ENCODE measurements at regions not wholly inside any gene's neighbourhood (a gene's known extent, or its start where the extent isn't known, plus 50 kb on each side); places are given as distances from the start of the nearest gene placed in this dataset.

DNA sequence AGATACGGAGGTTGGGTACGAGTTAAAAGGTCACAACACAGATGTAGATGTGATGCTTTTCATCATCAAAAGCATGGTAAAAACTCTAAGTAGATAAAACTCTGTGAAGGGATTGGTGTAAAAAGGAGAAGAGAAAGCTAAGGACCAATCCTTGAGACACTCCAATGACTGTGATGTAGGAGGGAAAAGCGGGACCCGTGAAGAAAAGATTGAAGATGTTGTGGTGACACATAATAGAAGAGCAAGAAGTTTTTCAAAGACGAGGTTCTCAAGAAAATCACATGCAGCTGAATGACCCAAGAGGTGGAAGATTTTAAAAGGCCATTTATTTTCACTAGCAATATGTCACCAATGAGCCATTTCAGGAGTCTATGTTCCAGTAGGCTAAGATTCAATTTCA, 179.5 kb downstream of the MRPL39 start:
- Histone ChIP-seq H3K27me3 (ENCODE audit: control insufficient read depth in 2 of 2, insufficient read depth in 2 of 2, low read length in 2 of 2) (no peaks in the 10 kb centered on the region), H3K36me3 (ENCODE audit: control insufficient read depth in 2 of 2, insufficient read depth in 2 of 2, low read length in 2 of 2) (no peaks in the 10 kb centered on the region), H3K27ac (ENCODE audit: low read depth in 2 of 2, low read length in 2 of 2) (no peak overlapping the region), H3K9me3 (ENCODE audit: control insufficient read depth in 2 of 2, low read length in 2 of 2) (no peaks in the 10 kb centered on the region), H3K9ac (ENCODE audit: low read depth in 1 of 2, low read length in 2 of 2) (no peak overlapping the region), H3K4me1 (ENCODE audit: control insufficient read depth in 2 of 2, insufficient read depth in 2 of 2, low read length in 2 of 2) (no peaks in the 10 kb centered on the region), H3K4me3 (ENCODE audit: low read length in 2 of 2) (no peak overlapping the region)

DNA sequence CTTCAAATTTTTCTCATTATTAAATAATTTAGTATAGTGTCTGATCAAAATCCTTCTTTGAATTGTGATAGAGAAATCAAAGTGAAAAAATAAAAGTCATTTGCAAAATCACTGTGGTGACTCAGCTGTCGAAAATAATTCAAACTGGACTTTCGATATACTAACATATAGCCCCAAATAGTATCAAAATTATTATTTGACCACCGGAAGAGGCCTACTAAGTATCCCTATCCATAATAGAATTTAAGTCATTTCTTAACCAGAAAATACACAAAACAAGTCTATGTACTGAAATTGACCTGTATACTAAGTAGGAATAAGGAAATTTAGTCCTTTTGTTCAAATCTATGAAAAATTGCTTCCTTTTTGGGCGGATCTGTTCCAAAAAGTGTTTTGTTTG, 180.7 kb downstream of the MRPL39 start:
- Histone ChIP-seq H3K27ac (ENCODE audit: low read depth in 2 of 2, low read length in 2 of 2) (no peak overlapping the region), H3K4me1 (ENCODE audit: control insufficient read depth in 2 of 2, insufficient read depth in 2 of 2, low read length in 2 of 2) (no peaks in the 10 kb centered on the region), H3K4me3 (ENCODE audit: low read length in 2 of 2) (no peak overlapping the region), H3K27me3 (ENCODE audit: control insufficient read depth in 2 of 2, insufficient read depth in 2 of 2, low read length in 2 of 2) (no peaks in the 10 kb centered on the region), H3K36me3 (ENCODE audit: control insufficient read depth in 2 of 2, insufficient read depth in 2 of 2, low read length in 2 of 2) (no peaks in the 10 kb centered on the region), H3K9ac (ENCODE audit: low read depth in 1 of 2, low read length in 2 of 2) (no peak overlapping the region), H3K9me3 (ENCODE audit: control insufficient read depth in 2 of 2, low read length in 2 of 2) (no peaks in the 10 kb centered on the region)

DNA sequence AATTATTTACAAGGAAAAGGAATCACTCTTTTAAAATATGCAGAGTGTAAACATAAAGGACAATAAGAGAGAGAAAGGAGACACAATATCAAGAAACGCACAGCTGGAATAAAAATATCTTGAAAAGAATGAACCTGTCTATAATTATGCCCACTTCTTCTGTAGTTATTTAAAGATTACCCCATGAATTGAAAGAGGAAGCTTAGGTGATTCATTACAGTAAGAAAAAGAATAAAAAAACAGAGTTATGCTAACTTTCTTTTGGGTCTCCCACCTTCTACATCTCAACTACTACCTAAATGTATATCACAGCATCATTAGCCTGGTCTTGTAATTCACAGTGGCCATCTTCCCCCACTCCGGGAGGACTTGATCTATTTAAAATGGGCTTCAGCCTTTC, 182.1 kb downstream of the MRPL39 start:
- Histone ChIP-seq H3K36me3 (ENCODE audit: control insufficient read depth in 2 of 2, insufficient read depth in 2 of 2, low read length in 2 of 2) (no peaks in the 10 kb centered on the region), H3K4me3 (ENCODE audit: low read length in 2 of 2) (no peak overlapping the region), H3K9ac (ENCODE audit: low read depth in 1 of 2, low read length in 2 of 2) (no peak overlapping the region), H3K27ac (ENCODE audit: low read depth in 2 of 2, low read length in 2 of 2) (no peak overlapping the region), H3K4me1 (ENCODE audit: control insufficient read depth in 2 of 2, insufficient read depth in 2 of 2, low read length in 2 of 2) (no peaks in the 10 kb centered on the region), H3K27me3 (ENCODE audit: control insufficient read depth in 2 of 2, insufficient read depth in 2 of 2, low read length in 2 of 2) (no peaks in the 10 kb centered on the region), H3K9me3 (ENCODE audit: control insufficient read depth in 2 of 2, low read length in 2 of 2) (no peaks in the 10 kb centered on the region)

DNA sequence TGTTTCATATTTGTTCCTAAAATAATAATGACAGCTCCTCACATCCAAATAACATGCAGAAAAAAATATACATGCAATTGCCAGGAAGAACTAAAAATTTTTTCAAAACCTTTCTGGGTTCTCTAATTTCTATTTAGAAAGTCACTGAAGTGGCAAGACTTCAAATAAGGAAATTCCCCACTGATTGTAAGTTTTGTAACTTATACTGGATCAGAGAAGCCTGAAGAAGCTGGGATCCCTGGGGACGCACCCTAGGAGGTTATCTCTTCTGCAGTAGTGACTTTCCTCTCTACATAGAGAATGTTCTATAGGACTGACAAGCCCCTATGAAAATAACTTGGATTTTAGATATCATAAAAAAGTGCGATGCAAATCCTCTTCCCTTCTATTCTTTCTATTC, 182.6 kb downstream of the MRPL39 start:
- H3K9ac ChIP-seq (ENCODE audit: low read depth in 1 of 2, low read length in 2 of 2), result no peak overlapping the region
- no peak overlapping the region for H3K27ac ChIP-seq (ENCODE audit: low read depth in 2 of 2, low read length in 2 of 2)
- no peaks in the 10 kb centered on the region for H3K9me3 ChIP-seq (ENCODE audit: control insufficient read depth in 2 of 2, low read length in 2 of 2)
- no peaks in the 10 kb centered on the region for H3K27me3 ChIP-seq (ENCODE audit: control insufficient read depth in 2 of 2, insufficient read depth in 2 of 2, low read length in 2 of 2)
- H3K4me3 ChIP-seq (ENCODE audit: low read length in 2 of 2), result no peak overlapping the region
- H3K4me1 ChIP-seq (ENCODE audit: control insufficient read depth in 2 of 2, insufficient read depth in 2 of 2, low read length in 2 of 2), result no peaks in the 10 kb centered on the region
- H3K36me3 ChIP-seq (ENCODE audit: control insufficient read depth in 2 of 2, insufficient read depth in 2 of 2, low read length in 2 of 2), result no peaks in the 10 kb centered on the region

DNA sequence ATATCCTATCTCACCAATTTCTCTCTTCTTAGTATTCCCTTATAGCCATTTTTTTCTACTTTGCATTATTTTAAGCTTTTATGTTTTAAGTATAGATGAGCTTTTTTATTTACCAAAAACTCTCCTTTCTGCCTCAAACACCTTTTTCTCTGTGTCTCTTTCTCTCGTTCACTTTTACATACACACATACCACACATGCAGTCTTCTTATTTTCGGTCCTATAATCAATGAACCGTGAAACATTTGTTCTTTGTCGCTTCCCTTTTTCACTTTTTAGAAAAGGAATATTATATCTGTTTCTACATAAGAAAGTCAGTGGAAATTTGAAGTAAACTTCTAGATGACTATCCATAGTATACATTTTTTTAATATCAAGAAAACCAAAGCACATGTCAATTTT, 183.2 kb downstream of the MRPL39 start:
- Histone ChIP-seq H3K9ac (ENCODE audit: low read depth in 1 of 2, low read length in 2 of 2) (no peak overlapping the region), H3K36me3 (ENCODE audit: control insufficient read depth in 2 of 2, insufficient read depth in 2 of 2, low read length in 2 of 2) (no peaks in the 10 kb centered on the region), H3K4me3 (ENCODE audit: low read length in 2 of 2) (no peak overlapping the region), H3K27ac (ENCODE audit: low read depth in 2 of 2, low read length in 2 of 2) (no peak overlapping the region), H3K27me3 (ENCODE audit: control insufficient read depth in 2 of 2, insufficient read depth in 2 of 2, low read length in 2 of 2) (no peaks in the 10 kb centered on the region), H3K9me3 (ENCODE audit: control insufficient read depth in 2 of 2, low read length in 2 of 2) (no peaks in the 10 kb centered on the region), H3K4me1 (ENCODE audit: control insufficient read depth in 2 of 2, insufficient read depth in 2 of 2, low read length in 2 of 2) (no peaks in the 10 kb centered on the region)

DNA sequence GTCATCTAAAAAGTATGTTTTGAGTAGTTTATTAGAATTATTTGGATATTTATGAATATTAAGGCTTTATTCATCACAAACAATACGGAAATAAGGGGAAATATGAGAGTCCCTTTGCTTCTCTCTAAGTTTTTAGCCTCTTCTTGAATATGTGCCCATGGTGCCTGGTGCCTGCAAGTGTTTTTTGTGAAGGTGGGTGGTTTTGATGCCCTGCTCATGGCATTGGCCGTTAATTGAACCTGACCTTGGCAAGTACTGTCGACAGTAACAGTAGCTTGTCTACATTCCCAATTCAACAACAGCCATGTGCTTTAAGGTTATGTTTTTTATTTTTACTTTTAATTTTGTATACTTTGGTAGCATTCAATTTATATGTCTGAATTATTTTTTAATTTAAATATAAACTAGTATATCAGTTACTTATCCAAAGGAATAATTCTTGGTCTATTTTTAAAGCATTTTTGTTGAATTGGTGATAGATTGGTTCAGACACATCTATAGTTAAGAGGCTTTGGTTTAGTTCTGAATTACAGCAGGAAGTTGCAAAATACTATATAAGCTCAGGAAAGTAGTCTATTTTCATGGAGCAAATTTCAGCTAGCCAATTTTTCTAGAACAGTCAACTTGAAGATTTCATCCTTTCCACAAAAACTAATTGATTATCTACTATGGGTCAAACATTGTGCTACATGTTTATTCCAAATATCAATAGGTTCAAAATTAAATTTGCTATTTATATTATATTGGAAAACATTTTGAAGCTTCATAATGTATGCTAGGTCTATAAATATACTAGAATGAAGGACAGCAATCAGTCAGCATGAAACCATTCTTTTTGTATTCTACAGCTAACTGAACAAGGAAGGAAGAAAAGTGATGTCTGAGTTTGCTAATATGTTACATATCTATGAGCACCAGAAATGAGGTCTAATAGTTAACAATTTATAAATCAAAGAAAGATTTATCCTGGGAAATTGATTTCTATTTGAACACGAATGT, 184.4 kb downstream of the MRPL39 start:
- no peaks in the 10 kb centered on the region for H3K27me3 ChIP-seq (ENCODE audit: control insufficient read depth in 2 of 2, insufficient read depth in 2 of 2, low read length in 2 of 2)
- no peak overlapping the region for H3K4me3 ChIP-seq (ENCODE audit: low read length in 2 of 2)
- H3K36me3 ChIP-seq (ENCODE audit: control insufficient read depth in 2 of 2, insufficient read depth in 2 of 2, low read length in 2 of 2), result no peaks in the 10 kb centered on the region
- H3K9me3 ChIP-seq (ENCODE audit: control insufficient read depth in 2 of 2, low read length in 2 of 2), result no peaks in the 10 kb centered on the region
- no peak overlapping the region for H3K27ac ChIP-seq (ENCODE audit: low read depth in 2 of 2, low read length in 2 of 2)
- no peaks in the 10 kb centered on the region for H3K4me1 ChIP-seq (ENCODE audit: control insufficient read depth in 2 of 2, insufficient read depth in 2 of 2, low read length in 2 of 2)
- H3K9ac ChIP-seq (ENCODE audit: low read depth in 1 of 2, low read length in 2 of 2), result no peak overlapping the region

DNA sequence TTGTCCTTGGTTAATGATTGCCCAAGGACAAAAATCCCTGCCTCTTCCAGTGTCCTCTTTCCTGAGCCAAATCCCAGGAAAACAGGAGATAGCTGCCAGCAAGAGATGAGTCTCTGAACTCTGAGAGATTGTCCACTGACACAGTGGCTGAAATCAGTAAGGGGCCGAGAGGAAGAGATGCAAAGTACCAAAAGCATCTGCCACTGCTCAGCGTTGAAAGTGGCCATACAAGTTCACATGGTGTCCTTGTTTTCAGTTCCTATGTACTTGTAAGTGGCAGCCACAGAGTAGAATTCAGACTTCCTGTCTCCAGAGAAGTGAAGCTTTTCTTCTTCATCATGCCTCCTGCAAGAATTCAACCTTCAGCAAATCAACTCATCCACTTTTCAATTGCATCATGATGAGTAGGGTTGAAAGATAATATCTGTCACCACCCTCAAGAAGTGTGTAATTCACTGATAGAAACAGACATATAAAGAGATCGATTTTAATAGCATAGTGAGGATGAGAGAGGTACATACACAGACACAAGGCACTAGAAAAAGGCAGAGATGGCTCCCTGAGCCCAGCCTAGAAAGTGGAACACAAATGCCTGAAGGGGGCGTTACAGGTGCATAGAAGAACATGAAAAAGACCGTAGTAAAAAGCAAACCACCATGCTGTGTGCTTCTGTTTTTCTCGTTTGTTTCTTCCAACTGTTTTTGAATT, 185.8 kb downstream of the MRPL39 start:
- no peaks in the 10 kb centered on the region for H3K36me3 ChIP-seq (ENCODE audit: control insufficient read depth in 2 of 2, insufficient read depth in 2 of 2, low read length in 2 of 2)
- no peaks in the 10 kb centered on the region for H3K4me1 ChIP-seq (ENCODE audit: control insufficient read depth in 2 of 2, insufficient read depth in 2 of 2, low read length in 2 of 2)
- H3K27me3 ChIP-seq (ENCODE audit: control insufficient read depth in 2 of 2, insufficient read depth in 2 of 2, low read length in 2 of 2), result no peaks in the 10 kb centered on the region
- H3K9me3 ChIP-seq (ENCODE audit: control insufficient read depth in 2 of 2, low read length in 2 of 2), result peaks cover 0 to 3% of the 10 kb centered on the region in 2 donors
- no peak overlapping the region for H3K4me3 ChIP-seq (ENCODE audit: low read length in 2 of 2)
- H3K27ac ChIP-seq (ENCODE audit: low read depth in 2 of 2, low read length in 2 of 2), result no peak overlapping the region
- H3K9ac ChIP-seq (ENCODE audit: low read depth in 1 of 2, low read length in 2 of 2), result no peak overlapping the region

DNA sequence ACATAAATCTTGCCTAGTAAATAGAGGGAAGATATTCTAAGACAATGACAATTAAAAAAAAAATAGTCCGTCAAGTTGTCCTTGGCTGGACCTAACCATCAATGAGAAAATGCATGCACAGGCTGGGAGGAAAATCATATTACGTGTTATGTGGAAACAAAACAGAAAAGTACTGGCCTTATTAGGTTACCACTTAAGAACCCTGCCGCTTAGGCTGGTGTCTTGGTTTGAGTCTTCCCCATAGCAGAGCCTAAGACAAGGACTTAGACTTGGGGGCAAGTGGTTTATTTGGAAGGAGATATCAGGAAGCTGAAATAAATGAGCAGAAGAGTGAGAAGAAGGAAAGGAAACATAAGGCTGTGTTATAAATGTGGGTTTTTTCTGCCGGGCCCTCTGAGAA, 186.4 kb downstream of the MRPL39 start:
- Histone ChIP-seq H3K27me3 (ENCODE audit: control insufficient read depth in 2 of 2, insufficient read depth in 2 of 2, low read length in 2 of 2) (no peaks in the 10 kb centered on the region), H3K9me3 (ENCODE audit: control insufficient read depth in 2 of 2, low read length in 2 of 2) (peaks cover 0 to 3% of the 10 kb centered on the region in 2 donors), H3K4me1 (ENCODE audit: control insufficient read depth in 2 of 2, insufficient read depth in 2 of 2, low read length in 2 of 2) (no peaks in the 10 kb centered on the region), H3K4me3 (ENCODE audit: low read length in 2 of 2) (no peak overlapping the region), H3K36me3 (ENCODE audit: control insufficient read depth in 2 of 2, insufficient read depth in 2 of 2, low read length in 2 of 2) (no peaks in the 10 kb centered on the region), H3K27ac (ENCODE audit: low read depth in 2 of 2, low read length in 2 of 2) (no peak overlapping the region), H3K9ac (ENCODE audit: low read depth in 1 of 2, low read length in 2 of 2) (no peak overlapping the region)

DNA sequence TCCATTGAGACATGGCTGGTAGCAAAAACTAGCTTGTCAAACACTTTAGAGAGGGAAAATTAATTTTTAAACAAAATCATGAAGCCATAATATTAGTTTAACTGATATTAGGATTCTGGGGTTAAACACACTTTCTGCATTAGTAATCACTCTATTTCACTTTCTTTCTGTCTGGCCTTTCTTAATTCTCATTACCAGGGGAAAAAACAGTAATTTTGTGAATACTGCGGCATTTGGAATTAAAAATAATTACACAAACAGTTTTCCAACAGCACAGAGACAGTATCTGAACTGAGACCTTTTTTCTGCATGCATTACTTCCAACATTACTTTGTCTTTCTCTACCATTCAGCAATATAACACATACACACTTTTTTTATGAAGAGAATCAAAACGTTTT, 190.6 kb downstream of the MRPL39 start:
- H3K4me3 ChIP-seq (ENCODE audit: low read length in 2 of 2), result no peak overlapping the region
- H3K9ac ChIP-seq (ENCODE audit: low read depth in 1 of 2, low read length in 2 of 2), result no peak overlapping the region
- H3K27ac ChIP-seq (ENCODE audit: low read depth in 2 of 2, low read length in 2 of 2), result no peak overlapping the region
- peaks cover 0 to 3% of the 10 kb centered on the region in 2 donors for H3K9me3 ChIP-seq (ENCODE audit: control insufficient read depth in 2 of 2, low read length in 2 of 2)
- H3K27me3 ChIP-seq (ENCODE audit: control insufficient read depth in 2 of 2, insufficient read depth in 2 of 2, low read length in 2 of 2), result no peaks in the 10 kb centered on the region
- H3K4me1 ChIP-seq (ENCODE audit: control insufficient read depth in 2 of 2, insufficient read depth in 2 of 2, low read length in 2 of 2), result no peaks in the 10 kb centered on the region
- no peaks in the 10 kb centered on the region for H3K36me3 ChIP-seq (ENCODE audit: control insufficient read depth in 2 of 2, insufficient read depth in 2 of 2, low read length in 2 of 2)

DNA sequence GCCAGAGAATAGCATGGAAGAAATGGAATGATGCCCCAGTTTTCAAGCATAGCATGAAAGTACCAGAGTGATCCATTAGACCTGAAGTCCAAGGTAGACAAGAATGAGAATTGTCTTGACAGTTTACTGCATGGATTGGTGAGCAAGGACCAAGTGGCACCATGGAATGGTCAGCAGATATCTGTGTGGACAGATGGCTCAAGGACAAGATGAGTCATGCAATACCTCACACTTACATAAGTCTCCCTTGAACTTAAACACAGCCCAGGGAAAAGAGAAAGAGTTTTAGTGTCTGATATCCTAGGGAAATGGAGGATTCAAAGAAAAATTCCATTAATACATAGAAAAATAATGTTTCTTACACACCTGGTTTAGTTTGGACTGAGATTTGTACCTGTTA, 195.2 kb downstream of the MRPL39 start:
- Histone ChIP-seq H3K27me3 (ENCODE audit: control insufficient read depth in 2 of 2, insufficient read depth in 2 of 2, low read length in 2 of 2) (no peaks in the 10 kb centered on the region), H3K9me3 (ENCODE audit: control insufficient read depth in 2 of 2, low read length in 2 of 2) (peaks cover 0 to 1% of the 10 kb centered on the region in 2 donors), H3K4me3 (ENCODE audit: low read length in 2 of 2) (no peak overlapping the region), H3K36me3 (ENCODE audit: control insufficient read depth in 2 of 2, insufficient read depth in 2 of 2, low read length in 2 of 2) (no peaks in the 10 kb centered on the region), H3K27ac (ENCODE audit: low read depth in 2 of 2, low read length in 2 of 2) (no peak overlapping the region), H3K4me1 (ENCODE audit: control insufficient read depth in 2 of 2, insufficient read depth in 2 of 2, low read length in 2 of 2) (no peaks in the 10 kb centered on the region), H3K9ac (ENCODE audit: low read depth in 1 of 2, low read length in 2 of 2) (no peak overlapping the region)
